HFFc6 (cell line): ENCODE measurements at regions not wholly inside any gene's neighbourhood (a gene's known extent, or its start where the extent isn't known, plus 50 kb on each side); places are given as distances from the start of the nearest gene placed in this dataset.

Source experiments
- DNase-seq: peaks from one replicate; pipeline ENCODE4 v3.0.0-alpha.2; 2018
- H3K27ac Mint-ChIP-seq: 2 replicates; pipeline ENCODE4 v1.8.0; 2020; ENCODE audit warnings: mild to moderate bottlenecking, mixed read lengths
- H3K27me3 Mint-ChIP-seq: 2 replicates; pipeline ENCODE4 v1.8.0; 2021; ENCODE audit warnings: mild to moderate bottlenecking, moderate library complexity, mixed read lengths; ENCODE audit not compliant: insufficient read depth
- H3K36me3 Mint-ChIP-seq: 2 replicates; pipeline ENCODE4 v1.8.0; 2021; ENCODE audit warnings: low read depth, mixed read lengths
- H3K4me1 Mint-ChIP-seq: 2 replicates; pipeline ENCODE4 v1.8.0; 2020; ENCODE audit warnings: low read depth, mixed read lengths
- H3K4me3 Mint-ChIP-seq: 2 replicates; pipeline ENCODE4 v1.8.0; 2020; ENCODE audit warnings: mild to moderate bottlenecking, moderate library complexity, mixed read lengths
- H3K9me3 Mint-ChIP-seq: 2 replicates; pipeline ENCODE4 v1.8.0; 2020; ENCODE audit warnings: mild to moderate bottlenecking, mixed read lengths
- CTCF ChIP-seq: fragments of 200-600 bp; sonication (generic); IDR thresholded peaks from 2 replicates; pipeline ENCODE4 v1.5.0; 2021; ENCODE audit warnings: antibody characterized with exemption, mild to moderate bottlenecking

GRCh38 chr10:130873636-130874035 is 437.9 kb downstream of the TCERG1L start:
- peaks cover 12% of the 10 kb centered on the region for H3K36me3 Mint-ChIP-seq
- TF ChIP-seq CTCF: no peak
- H3K9me3 Mint-ChIP-seq: peaks cover 69% of the 10 kb centered on the region
- H3K4me1 Mint-ChIP-seq: no peaks in the 10 kb centered on the region
- H3K4me3 Mint-ChIP-seq: no peak overlapping the region
- peaks cover 7% of the 10 kb centered on the region for H3K27me3 Mint-ChIP-seq
- no peak overlapping the region for H3K27ac Mint-ChIP-seq
- no peak for DNase-seq

GRCh38 chr10:130875116-130875515 is 436.4 kb downstream of the TCERG1L start:
- Mint-ChIP-seq H3K9me3 (peaks cover 70% of the 10 kb centered on the region), H3K4me1 (no peaks in the 10 kb centered on the region), H3K27me3 (peaks cover 4% of the 10 kb centered on the region; the same call in 1 of the 2 replicates), H3K4me3 (no peak overlapping the region), H3K36me3 (peaks cover 7% of the 10 kb centered on the region), H3K27ac (no peak overlapping the region)
- TF ChIP-seq CTCF: no peak
- DNase-seq: no peak

- peaks cover 70% of the 10 kb centered on the region for H3K9me3 Mint-ChIP-seq
- peaks cover 7% of the 10 kb centered on the region; the same call in 1 of the 2 replicates for H3K36me3 Mint-ChIP-seq
- no peak overlapping the region for H3K4me3 Mint-ChIP-seq
- no peak for DNase-seq
- H3K27me3 Mint-ChIP-seq: peaks cover 4% of the 10 kb centered on the region; the same call in 1 of the 2 replicates
- H3K4me1 Mint-ChIP-seq: no peaks in the 10 kb centered on the region
- TF ChIP-seq CTCF: no peak
- no peak overlapping the region for H3K27ac Mint-ChIP-seq
These were observed 435.5 kb downstream of the TCERG1L start for GRCh38 chr10:130875897-130876472.

- Mint-ChIP-seq H3K9me3 (peaks cover 67% of the 10 kb centered on the region), H3K36me3 (peaks cover 7% of the 10 kb centered on the region; the same call in 1 of the 2 replicates), H3K27ac (no peak overlapping the region), H3K27me3 (no peaks in the 10 kb centered on the region), H3K4me1 (no peaks in the 10 kb centered on the region), H3K4me3 (no peak overlapping the region)
- DNase-seq: no peak
- no peak for TF ChIP-seq CTCF
These were observed 434.4 kb downstream of the TCERG1L start for GRCh38 chr10:130877126-130877525.

GRCh38 chr10:130878131-130878530 is 433.4 kb downstream of the TCERG1L start:
- H3K27ac Mint-ChIP-seq: no peak overlapping the region
- DNase-seq: no peak
- H3K4me3 Mint-ChIP-seq: no peak overlapping the region
- peaks cover 70% of the 10 kb centered on the region for H3K9me3 Mint-ChIP-seq
- TF ChIP-seq CTCF: no peak
- H3K4me1 Mint-ChIP-seq: no peaks in the 10 kb centered on the region
- peaks cover 7% of the 10 kb centered on the region; the same call in 1 of the 2 replicates for H3K36me3 Mint-ChIP-seq
- H3K27me3 Mint-ChIP-seq: no peaks in the 10 kb centered on the region

- Mint-ChIP-seq H3K27me3 (no peaks in the 10 kb centered on the region; the same call in 1 of the 2 replicates), H3K4me3 (no peak overlapping the region), H3K9me3 (peaks cover 79% of the 10 kb centered on the region), H3K4me1 (no peaks in the 10 kb centered on the region), H3K36me3 (peaks cover 7% of the 10 kb centered on the region; the same call in 1 of the 2 replicates), H3K27ac (no peak overlapping the region)
- TF ChIP-seq CTCF: no peak
- no peak for DNase-seq
These were observed 428.6 kb downstream of the TCERG1L start for GRCh38 chr10:130882906-130883305.
